Testis (tissue), 2 donors: ENCODE measurements at regions not wholly inside any gene's neighbourhood (a gene's known extent, or its start where the extent isn't known, plus 50 kb on each side); places are given as distances from the start of the nearest gene placed in this dataset.

Experiments used
- DNase-seq: peaks from one replicate; pipeline ENCODE4 v3.0.0-alpha.2; 2019
- H3K27ac ChIP-seq, 2 donors: fragments of 200-600 bp; sonication (generic); one replicate each; pipeline ENCODE4 v1.5.1; 2019
- H3K27me3 ChIP-seq: fragments of 200-600 bp; sonication (generic); one replicate; pipeline ENCODE4 v1.5.1; 2019
- H3K36me3 ChIP-seq: fragments of 200-600 bp; sonication (generic); one replicate; pipeline ENCODE4 v1.5.1; 2017; ENCODE audit warnings: low read depth; ENCODE audit errors: missing control alignments
- H3K4me1 ChIP-seq: fragments of 200-600 bp; sonication (generic); one replicate; pipeline ENCODE4 v1.5.1; 2019
- H3K4me3 ChIP-seq, 2 donors: fragments of 200-600 bp; sonication (generic); one replicate each; pipeline ENCODE4 v1.5.1; 2017 to 2019
- H3K9me3 ChIP-seq: fragments of 200-600 bp; sonication (generic); one replicate; pipeline ENCODE4 v1.5.1; 2017
- CTCF ChIP-seq, 3 experiments: fragments of 450-650 bp in 2 of 3; fragments of 200-600 bp in 1 of 3; sonication (generic) in 1 of 3; IDR thresholded peaks; one replicate each; pipeline ENCODE4 v1.5.1; 2016 to 2019; ENCODE audit warnings: antibody characterized with exemption in 3 of 3, mild to moderate bottlenecking in 2 of 3, moderate library complexity in 1 of 3
- POLR2A ChIP-seq: fragments of 450-650 bp; IDR thresholded peaks from one replicate; pipeline ENCODE4 v1.6.1; 2017; ENCODE audit warnings: antibody characterized with exemption, mild to moderate bottlenecking, moderate library complexity
- WGBS, 2 donors: methylation state at CpG; one replicate each; pipeline ENCODE4 v1.1.5; 2018; 5-methylcytosine and 5-hydroxymethylcytosine counted together
- intact Hi-C: fragments of 100-400 bp; cut with DNase I; formaldehyde crosslinking; loops from one replicate; pipeline ENCODE4 v1.15.1; 2023; ENCODE audit warnings: low total_unique reads

GRCh38 chr5:38115318-38115827 is 143.0 kb upstream of the EGFLAM start:
- intact Hi-C loops = no loop called here
- H3K27ac ChIP-seq = no peak overlapping the region
- no peaks in the 10 kb centered on the region for H3K27me3 ChIP-seq
- TF ChIP-seq CTCF (IDR thresholded peaks at IDR 0.05) (no peak), POLR2A (no peak)
- H3K4me1 ChIP-seq = no peaks in the 10 kb centered on the region
- no peak for DNase-seq
- H3K4me3 ChIP-seq = no peak overlapping the region
- H3K36me3 ChIP-seq = no peaks in the 10 kb centered on the region
- WGBS, 2 donors = 42 to 48% methylated on average over 2 of the region's 2 CpGs
- no peaks in the 10 kb centered on the region for H3K9me3 ChIP-seq

- 81 to 82% methylated on average over 1 of the region's 1 CpG for WGBS, 2 donors
- intact Hi-C loops = no loop called here
- no peak overlapping the region for H3K27ac ChIP-seq
- TF ChIP-seq POLR2A = no peak
- no peak for TF ChIP-seq CTCF (IDR thresholded peaks at IDR 0.05)
- no peaks in the 10 kb centered on the region for H3K36me3 ChIP-seq
- H3K9me3 ChIP-seq = no peaks in the 10 kb centered on the region
- H3K27me3 ChIP-seq = no peaks in the 10 kb centered on the region
- no peaks in the 10 kb centered on the region for H3K4me1 ChIP-seq
- no peak overlapping the region for H3K4me3 ChIP-seq
- DNase-seq = no peak
Measured at GRCh38 chr5:38113880-38114279, 144.5 kb upstream of the EGFLAM start.

- no peak overlapping the region for H3K27ac ChIP-seq
- H3K4me1 ChIP-seq = no peaks in the 10 kb centered on the region
- WGBS, 2 donors = 70 to 74% methylated on average over 5 of the region's 5 CpGs
- no peaks in the 10 kb centered on the region for H3K9me3 ChIP-seq
- no peaks in the 10 kb centered on the region for H3K27me3 ChIP-seq
- TF ChIP-seq POLR2A = no peak
- no peak for TF ChIP-seq CTCF (IDR thresholded peaks at IDR 0.05)
- intact Hi-C loops = no loop called here
- no peaks in the 10 kb centered on the region for H3K36me3 ChIP-seq
- H3K4me3 ChIP-seq = no peak overlapping the region
- no peak for DNase-seq
Measured at GRCh38 chr5:38113456-38113855, 144.9 kb upstream of the EGFLAM start.

- intact Hi-C loops = no loop called here
- TF ChIP-seq POLR2A (no peak), CTCF (IDR thresholded peaks at IDR 0.05) (no peak)
- H3K9me3 ChIP-seq = no peaks in the 10 kb centered on the region
- WGBS, 2 donors = 79 to 89% methylated on average over 4 of the region's 4 CpGs
- H3K36me3 ChIP-seq = no peaks in the 10 kb centered on the region
- no peaks in the 10 kb centered on the region for H3K27me3 ChIP-seq
- DNase-seq = no peak
- H3K27ac ChIP-seq = no peak overlapping the region
- no peak overlapping the region for H3K4me3 ChIP-seq
- H3K4me1 ChIP-seq = no peaks in the 10 kb centered on the region
Measured at GRCh38 chr5:38112938-38113337, 145.4 kb upstream of the EGFLAM start.

- no peak for TF ChIP-seq POLR2A
- TF ChIP-seq CTCF (IDR thresholded peaks at IDR 0.05) = no peak
- DNase-seq = no peak
- Histone ChIP-seq H3K9me3 (no peaks in the 10 kb centered on the region), H3K36me3 (no peaks in the 10 kb centered on the region), H3K4me3 (no peak overlapping the region), H3K27me3 (no peaks in the 10 kb centered on the region), H3K4me1 (no peaks in the 10 kb centered on the region), H3K27ac (no peak overlapping the region)
- 90 to 91% methylated on average over 5 to 6 of the region's 6 CpGs for WGBS, 2 donors
- intact Hi-C loops = no loop called here
Measured at GRCh38 chr5:38110130-38110529, 148.2 kb upstream of the EGFLAM start.
